ENCODE measurements at regions not wholly inside any gene's neighbourhood (a gene's known extent, or its start where the extent isn't known, plus 50 kb on each side); places are given as distances from the start of the nearest gene placed in this dataset.

DNA sequence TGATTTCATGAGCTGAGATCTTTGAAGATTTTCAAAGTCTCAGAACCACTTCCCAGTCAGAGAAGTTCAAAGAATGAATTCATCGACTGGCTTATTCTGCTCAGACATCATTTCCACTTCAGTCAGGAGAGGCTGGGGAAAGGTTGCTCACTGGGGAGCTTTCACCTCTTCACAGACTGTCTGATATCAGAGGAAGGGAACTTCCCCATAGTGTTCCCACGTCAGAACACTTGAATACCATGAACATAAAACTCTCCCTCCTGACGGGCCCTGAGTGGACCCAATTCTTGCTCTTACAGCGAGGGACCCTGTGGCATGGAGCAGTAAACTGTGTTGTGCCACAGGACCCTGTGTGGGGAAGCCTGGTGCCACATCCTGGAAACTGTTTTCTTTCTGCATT is 492.6 kb downstream of the COG6 start:
- no peak overlapping the region for H2AFZ ChIP-seq
- H3K4me3 Mint-ChIP-seq: no peak overlapping the region
- ATAC-seq: no peak

More for the DNA sequence above, 492.6 kb downstream of the COG6 start:
- no peaks in the 10 kb centered on the region for H3K4me1 ChIP-seq (ENCODE audit: insufficient read depth)
- no peaks in the 10 kb centered on the region for H3F3A ChIP-seq (replicated peaks; ENCODE audit: low read depth)
- H3K79me2 ChIP-seq (replicated peaks; ENCODE audit: insufficient read depth): no peaks in the 10 kb centered on the region
- H3K4me1 Mint-ChIP-seq: peaks cover 15% of the 10 kb centered on the region
- H4K20me1 ChIP-seq (replicated peaks; ENCODE audit: insufficient read depth): no peaks in the 10 kb centered on the region
- no peak for TF ChIP-seq POLR2AphosphoS5 (IDR thresholded peaks at IDR 0.05; ENCODE audit: low read depth)
- TF ChIP-seq, protein P1, sequence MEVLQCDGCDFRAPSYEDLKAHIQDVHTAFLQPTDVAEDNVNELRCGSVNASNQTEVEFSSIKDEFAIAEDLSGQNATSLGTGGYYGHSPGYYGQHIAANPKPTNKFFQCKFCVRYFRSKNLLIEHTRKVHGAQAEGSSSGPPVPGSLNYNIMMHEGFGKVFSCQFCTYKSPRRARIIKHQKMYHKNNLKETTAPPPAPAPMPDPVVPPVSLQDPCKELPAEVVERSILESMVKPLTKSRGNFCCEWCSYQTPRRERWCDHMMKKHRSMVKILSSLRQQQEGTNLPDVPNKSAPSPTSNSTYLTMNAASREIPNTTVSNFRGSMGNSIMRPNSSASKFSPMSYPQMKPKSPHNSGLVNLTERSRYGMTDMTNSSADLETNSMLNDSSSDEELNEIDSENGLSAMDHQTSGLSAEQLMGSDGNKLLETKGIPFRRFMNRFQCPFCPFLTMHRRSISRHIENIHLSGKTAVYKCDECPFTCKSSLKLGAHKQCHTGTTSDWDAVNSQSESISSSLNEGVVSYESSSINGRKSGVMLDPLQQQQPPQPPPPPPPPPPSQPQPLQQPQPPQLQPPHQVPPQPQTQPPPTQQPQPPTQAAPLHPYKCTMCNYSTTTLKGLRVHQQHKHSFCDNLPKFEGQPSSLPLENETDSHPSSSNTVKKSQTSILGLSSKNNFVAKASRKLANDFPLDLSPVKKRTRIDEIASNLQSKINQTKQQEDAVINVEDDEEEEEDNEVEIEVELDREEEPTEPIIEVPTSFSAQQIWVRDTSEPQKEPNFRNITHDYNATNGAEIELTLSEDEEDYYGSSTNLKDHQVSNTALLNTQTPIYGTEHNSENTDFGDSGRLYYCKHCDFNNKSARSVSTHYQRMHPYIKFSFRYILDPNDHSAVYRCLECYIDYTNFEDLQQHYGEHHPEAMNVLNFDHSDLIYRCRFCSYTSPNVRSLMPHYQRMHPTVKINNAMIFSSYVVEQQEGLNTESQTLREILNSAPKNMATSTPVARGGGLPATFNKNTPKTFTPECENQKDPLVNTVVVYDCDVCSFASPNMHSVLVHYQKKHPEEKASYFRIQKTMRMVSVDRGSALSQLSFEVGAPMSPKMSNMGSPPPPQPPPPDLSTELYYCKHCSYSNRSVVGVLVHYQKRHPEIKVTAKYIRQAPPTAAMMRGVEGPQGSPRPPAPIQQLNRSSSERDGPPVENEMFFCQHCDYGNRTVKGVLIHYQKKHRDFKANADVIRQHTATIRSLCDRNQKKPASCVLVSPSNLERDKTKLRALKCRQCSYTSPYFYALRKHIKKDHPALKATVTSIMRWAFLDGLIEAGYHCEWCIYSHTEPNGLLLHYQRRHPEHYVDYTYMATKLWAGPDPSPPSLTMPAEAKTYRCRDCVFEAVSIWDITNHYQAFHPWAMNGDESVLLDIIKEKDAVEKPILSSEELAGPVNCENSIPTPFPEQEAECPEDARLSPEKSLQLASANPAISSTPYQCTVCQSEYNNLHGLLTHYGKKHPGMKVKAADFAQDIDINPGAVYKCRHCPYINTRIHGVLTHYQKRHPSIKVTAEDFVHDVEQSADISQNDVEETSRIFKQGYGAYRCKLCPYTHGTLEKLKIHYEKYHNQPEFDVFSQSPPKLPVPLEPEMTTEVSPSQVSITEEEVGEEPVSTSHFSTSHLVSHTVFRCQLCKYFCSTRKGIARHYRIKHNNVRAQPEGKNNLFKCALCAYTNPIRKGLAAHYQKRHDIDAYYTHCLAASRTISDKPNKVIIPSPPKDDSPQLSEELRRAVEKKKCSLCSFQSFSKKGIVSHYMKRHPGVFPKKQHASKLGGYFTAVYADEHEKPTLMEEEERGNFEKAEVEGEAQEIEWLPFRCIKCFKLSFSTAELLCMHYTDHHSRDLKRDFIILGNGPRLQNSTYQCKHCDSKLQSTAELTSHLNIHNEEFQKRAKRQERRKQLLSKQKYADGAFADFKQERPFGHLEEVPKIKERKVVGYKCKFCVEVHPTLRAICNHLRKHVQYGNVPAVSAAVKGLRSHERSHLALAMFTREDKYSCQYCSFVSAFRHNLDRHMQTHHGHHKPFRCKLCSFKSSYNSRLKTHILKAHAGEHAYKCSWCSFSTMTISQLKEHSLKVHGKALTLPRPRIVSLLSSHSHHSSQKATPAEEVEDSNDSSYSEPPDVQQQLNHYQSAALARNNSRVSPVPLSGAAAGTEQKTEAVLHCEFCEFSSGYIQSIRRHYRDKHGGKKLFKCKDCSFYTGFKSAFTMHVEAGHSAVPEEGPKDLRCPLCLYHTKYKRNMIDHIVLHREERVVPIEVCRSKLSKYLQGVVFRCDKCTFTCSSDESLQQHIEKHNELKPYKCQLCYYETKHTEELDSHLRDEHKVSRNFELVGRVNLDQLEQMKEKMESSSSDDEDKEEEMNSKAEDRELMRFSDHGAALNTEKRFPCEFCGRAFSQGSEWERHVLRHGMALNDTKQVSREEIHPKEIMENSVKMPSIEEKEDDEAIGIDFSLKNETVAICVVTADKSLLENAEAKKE (CRISPR knock-in tag; IDR thresholded peaks at IDR 0.05): no peak
- TF ChIP-seq EZH2phosphoT487 (IDR thresholded peaks at IDR 0.05; ENCODE audit: unreplicated experiment): no peak
- TF ChIP-seq, protein P2, sequence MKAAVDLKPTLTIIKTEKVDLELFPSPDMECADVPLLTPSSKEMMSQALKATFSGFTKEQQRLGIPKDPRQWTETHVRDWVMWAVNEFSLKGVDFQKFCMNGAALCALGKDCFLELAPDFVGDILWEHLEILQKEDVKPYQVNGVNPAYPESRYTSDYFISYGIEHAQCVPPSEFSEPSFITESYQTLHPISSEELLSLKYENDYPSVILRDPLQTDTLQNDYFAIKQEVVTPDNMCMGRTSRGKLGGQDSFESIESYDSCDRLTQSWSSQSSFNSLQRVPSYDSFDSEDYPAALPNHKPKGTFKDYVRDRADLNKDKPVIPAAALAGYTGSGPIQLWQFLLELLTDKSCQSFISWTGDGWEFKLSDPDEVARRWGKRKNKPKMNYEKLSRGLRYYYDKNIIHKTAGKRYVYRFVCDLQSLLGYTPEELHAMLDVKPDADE (IDR thresholded peaks at IDR 0.05): no peak
- TF ChIP-seq EZH2 (IDR thresholded peaks at IDR 0.05; ENCODE audit: low read depth, unreplicated experiment): no peak
- TF ChIP-seq ZNF331 (CRISPR knock-in tag; IDR thresholded peaks at IDR 0.05; ENCODE audit: low read depth): no peak
- TF ChIP-seq STAT1 (IDR thresholded peaks at IDR 0.05; ENCODE audit: unreplicated experiment): no peak
- no peak for TF ChIP-seq JUNB (IDR thresholded peaks at IDR 0.05; ENCODE audit: unreplicated experiment)
- no peak for TF ChIP-seq CREB1 (CRISPR knock-in tag; IDR thresholded peaks at IDR 0.05; ENCODE audit: low read depth)
- TF ChIP-seq, protein P3, sequence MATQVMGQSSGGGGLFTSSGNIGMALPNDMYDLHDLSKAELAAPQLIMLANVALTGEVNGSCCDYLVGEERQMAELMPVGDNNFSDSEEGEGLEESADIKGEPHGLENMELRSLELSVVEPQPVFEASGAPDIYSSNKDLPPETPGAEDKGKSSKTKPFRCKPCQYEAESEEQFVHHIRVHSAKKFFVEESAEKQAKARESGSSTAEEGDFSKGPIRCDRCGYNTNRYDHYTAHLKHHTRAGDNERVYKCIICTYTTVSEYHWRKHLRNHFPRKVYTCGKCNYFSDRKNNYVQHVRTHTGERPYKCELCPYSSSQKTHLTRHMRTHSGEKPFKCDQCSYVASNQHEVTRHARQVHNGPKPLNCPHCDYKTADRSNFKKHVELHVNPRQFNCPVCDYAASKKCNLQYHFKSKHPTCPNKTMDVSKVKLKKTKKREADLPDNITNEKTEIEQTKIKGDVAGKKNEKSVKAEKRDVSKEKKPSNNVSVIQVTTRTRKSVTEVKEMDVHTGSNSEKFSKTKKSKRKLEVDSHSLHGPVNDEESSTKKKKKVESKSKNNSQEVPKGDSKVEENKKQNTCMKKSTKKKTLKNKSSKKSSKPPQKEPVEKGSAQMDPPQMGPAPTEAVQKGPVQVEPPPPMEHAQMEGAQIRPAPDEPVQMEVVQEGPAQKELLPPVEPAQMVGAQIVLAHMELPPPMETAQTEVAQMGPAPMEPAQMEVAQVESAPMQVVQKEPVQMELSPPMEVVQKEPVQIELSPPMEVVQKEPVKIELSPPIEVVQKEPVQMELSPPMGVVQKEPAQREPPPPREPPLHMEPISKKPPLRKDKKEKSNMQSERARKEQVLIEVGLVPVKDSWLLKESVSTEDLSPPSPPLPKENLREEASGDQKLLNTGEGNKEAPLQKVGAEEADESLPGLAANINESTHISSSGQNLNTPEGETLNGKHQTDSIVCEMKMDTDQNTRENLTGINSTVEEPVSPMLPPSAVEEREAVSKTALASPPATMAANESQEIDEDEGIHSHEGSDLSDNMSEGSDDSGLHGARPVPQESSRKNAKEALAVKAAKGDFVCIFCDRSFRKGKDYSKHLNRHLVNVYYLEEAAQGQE (IDR thresholded peaks at IDR 0.05; ENCODE audit: unreplicated experiment): no peak
- no peak for TF ChIP-seq NANOG (IDR thresholded peaks at IDR 0.05; ENCODE audit: borderline replicate concordance)
- TF ChIP-seq, protein P4, sequence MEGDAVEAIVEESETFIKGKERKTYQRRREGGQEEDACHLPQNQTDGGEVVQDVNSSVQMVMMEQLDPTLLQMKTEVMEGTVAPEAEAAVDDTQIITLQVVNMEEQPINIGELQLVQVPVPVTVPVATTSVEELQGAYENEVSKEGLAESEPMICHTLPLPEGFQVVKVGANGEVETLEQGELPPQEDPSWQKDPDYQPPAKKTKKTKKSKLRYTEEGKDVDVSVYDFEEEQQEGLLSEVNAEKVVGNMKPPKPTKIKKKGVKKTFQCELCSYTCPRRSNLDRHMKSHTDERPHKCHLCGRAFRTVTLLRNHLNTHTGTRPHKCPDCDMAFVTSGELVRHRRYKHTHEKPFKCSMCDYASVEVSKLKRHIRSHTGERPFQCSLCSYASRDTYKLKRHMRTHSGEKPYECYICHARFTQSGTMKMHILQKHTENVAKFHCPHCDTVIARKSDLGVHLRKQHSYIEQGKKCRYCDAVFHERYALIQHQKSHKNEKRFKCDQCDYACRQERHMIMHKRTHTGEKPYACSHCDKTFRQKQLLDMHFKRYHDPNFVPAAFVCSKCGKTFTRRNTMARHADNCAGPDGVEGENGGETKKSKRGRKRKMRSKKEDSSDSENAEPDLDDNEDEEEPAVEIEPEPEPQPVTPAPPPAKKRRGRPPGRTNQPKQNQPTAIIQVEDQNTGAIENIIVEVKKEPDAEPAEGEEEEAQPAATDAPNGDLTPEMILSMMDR (conservative IDR thresholded peaks at IDR 0.05; ENCODE audit: low read depth in 2 of 2): no peak
- no peak for TF ChIP-seq ZNF114 (CRISPR knock-in tag; IDR thresholded peaks at IDR 0.05)
- no peak overlapping the region for H3K27ac Mint-ChIP-seq
- no peaks in the 10 kb centered on the region for H3K36me3 Mint-ChIP-seq (ENCODE audit: low read depth)
- no peaks in the 10 kb centered on the region for H3K27me3 ChIP-seq (ENCODE audit: insufficient read depth)
- H3K27me3 Mint-ChIP-seq (ENCODE audit: insufficient read depth, low read depth, poor library complexity): peaks cover 3% of the 10 kb centered on the region
- DNase-seq (ENCODE audit: low spot score): no peak
- H3K36me3 ChIP-seq (ENCODE audit: insufficient read depth): no peaks in the 10 kb centered on the region
- no peak overlapping the region for H3K4me2 ChIP-seq
- H3K9me2 ChIP-seq (ENCODE audit: insufficient read depth): peaks cover 14% of the 10 kb centered on the region; the same call in 1 of the 2 replicates
- H3K4me3 ChIP-seq: no peak overlapping the region
- H3K27ac ChIP-seq (ENCODE audit: low read depth): no peak overlapping the region
- no peaks in the 10 kb centered on the region for H3K9me3 Mint-ChIP-seq

Data from GM23338 (cell line).